ENCODE measurements at regions not wholly inside any gene's neighbourhood (a gene's known extent, or its start where the extent isn't known, plus 50 kb on each side); places are given as distances from the start of the nearest gene placed in this dataset.

DNA sequence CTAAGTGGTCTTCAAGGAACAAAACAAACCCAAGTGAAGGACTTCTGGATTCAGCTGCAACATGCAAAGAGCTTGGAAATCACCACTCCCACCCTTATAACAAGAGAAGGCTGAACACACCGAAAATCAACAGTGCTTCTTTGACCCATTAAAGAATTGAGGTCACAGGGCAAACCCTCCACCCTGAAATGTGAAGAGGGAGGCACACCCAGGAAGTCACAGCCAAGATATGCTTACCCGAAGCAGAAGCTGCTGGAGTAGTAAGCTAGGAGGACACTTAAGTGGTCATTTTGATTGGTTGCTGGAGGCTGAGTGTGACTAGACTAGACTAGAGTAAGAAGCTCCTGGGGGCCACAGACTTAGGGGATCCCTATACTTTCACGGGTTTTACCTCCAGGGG, 188.2 kb upstream of the SSTR4 start (continued):
- TF ChIP-seq ETV6 (IDR thresholded peaks at IDR 0.05; ENCODE audit: borderline replicate concordance in 1 of 2, low read depth in 2 of 2, low read length in 1 of 2) (no peak), ETV6 (CRISPR knock-in tag; IDR thresholded peaks at IDR 0.05; ENCODE audit: borderline replicate concordance) (no peak), NFIX (CRISPR knock-in tag; IDR thresholded peaks at IDR 0.05; ENCODE audit: low read depth) (no peak), ZNF197 (CRISPR knock-in tag; IDR thresholded peaks at IDR 0.05; ENCODE audit: low read depth) (no peak), LEF1 (IDR thresholded peaks at IDR 0.05) (no peak), DDX20 (tag; IDR thresholded peaks at IDR 0.05; ENCODE audit: low read depth) (no peak), MECOM (CRISPR knock-in tag; IDR thresholded peaks at IDR 0.05) (no peak)
- TF ChIP-seq, protein P1, sequence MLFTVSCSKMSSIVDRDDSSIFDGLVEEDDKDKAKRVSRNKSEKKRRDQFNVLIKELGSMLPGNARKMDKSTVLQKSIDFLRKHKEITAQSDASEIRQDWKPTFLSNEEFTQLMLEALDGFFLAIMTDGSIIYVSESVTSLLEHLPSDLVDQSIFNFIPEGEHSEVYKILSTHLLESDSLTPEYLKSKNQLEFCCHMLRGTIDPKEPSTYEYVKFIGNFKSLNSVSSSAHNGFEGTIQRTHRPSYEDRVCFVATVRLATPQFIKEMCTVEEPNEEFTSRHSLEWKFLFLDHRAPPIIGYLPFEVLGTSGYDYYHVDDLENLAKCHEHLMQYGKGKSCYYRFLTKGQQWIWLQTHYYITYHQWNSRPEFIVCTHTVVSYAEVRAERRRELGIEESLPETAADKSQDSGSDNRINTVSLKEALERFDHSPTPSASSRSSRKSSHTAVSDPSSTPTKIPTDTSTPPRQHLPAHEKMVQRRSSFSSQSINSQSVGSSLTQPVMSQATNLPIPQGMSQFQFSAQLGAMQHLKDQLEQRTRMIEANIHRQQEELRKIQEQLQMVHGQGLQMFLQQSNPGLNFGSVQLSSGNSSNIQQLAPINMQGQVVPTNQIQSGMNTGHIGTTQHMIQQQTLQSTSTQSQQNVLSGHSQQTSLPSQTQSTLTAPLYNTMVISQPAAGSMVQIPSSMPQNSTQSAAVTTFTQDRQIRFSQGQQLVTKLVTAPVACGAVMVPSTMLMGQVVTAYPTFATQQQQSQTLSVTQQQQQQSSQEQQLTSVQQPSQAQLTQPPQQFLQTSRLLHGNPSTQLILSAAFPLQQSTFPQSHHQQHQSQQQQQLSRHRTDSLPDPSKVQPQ (CRISPR knock-in tag; IDR thresholded peaks at IDR 0.05; ENCODE audit: borderline replicate concordance): no peak
- TF ChIP-seq, protein P2, sequence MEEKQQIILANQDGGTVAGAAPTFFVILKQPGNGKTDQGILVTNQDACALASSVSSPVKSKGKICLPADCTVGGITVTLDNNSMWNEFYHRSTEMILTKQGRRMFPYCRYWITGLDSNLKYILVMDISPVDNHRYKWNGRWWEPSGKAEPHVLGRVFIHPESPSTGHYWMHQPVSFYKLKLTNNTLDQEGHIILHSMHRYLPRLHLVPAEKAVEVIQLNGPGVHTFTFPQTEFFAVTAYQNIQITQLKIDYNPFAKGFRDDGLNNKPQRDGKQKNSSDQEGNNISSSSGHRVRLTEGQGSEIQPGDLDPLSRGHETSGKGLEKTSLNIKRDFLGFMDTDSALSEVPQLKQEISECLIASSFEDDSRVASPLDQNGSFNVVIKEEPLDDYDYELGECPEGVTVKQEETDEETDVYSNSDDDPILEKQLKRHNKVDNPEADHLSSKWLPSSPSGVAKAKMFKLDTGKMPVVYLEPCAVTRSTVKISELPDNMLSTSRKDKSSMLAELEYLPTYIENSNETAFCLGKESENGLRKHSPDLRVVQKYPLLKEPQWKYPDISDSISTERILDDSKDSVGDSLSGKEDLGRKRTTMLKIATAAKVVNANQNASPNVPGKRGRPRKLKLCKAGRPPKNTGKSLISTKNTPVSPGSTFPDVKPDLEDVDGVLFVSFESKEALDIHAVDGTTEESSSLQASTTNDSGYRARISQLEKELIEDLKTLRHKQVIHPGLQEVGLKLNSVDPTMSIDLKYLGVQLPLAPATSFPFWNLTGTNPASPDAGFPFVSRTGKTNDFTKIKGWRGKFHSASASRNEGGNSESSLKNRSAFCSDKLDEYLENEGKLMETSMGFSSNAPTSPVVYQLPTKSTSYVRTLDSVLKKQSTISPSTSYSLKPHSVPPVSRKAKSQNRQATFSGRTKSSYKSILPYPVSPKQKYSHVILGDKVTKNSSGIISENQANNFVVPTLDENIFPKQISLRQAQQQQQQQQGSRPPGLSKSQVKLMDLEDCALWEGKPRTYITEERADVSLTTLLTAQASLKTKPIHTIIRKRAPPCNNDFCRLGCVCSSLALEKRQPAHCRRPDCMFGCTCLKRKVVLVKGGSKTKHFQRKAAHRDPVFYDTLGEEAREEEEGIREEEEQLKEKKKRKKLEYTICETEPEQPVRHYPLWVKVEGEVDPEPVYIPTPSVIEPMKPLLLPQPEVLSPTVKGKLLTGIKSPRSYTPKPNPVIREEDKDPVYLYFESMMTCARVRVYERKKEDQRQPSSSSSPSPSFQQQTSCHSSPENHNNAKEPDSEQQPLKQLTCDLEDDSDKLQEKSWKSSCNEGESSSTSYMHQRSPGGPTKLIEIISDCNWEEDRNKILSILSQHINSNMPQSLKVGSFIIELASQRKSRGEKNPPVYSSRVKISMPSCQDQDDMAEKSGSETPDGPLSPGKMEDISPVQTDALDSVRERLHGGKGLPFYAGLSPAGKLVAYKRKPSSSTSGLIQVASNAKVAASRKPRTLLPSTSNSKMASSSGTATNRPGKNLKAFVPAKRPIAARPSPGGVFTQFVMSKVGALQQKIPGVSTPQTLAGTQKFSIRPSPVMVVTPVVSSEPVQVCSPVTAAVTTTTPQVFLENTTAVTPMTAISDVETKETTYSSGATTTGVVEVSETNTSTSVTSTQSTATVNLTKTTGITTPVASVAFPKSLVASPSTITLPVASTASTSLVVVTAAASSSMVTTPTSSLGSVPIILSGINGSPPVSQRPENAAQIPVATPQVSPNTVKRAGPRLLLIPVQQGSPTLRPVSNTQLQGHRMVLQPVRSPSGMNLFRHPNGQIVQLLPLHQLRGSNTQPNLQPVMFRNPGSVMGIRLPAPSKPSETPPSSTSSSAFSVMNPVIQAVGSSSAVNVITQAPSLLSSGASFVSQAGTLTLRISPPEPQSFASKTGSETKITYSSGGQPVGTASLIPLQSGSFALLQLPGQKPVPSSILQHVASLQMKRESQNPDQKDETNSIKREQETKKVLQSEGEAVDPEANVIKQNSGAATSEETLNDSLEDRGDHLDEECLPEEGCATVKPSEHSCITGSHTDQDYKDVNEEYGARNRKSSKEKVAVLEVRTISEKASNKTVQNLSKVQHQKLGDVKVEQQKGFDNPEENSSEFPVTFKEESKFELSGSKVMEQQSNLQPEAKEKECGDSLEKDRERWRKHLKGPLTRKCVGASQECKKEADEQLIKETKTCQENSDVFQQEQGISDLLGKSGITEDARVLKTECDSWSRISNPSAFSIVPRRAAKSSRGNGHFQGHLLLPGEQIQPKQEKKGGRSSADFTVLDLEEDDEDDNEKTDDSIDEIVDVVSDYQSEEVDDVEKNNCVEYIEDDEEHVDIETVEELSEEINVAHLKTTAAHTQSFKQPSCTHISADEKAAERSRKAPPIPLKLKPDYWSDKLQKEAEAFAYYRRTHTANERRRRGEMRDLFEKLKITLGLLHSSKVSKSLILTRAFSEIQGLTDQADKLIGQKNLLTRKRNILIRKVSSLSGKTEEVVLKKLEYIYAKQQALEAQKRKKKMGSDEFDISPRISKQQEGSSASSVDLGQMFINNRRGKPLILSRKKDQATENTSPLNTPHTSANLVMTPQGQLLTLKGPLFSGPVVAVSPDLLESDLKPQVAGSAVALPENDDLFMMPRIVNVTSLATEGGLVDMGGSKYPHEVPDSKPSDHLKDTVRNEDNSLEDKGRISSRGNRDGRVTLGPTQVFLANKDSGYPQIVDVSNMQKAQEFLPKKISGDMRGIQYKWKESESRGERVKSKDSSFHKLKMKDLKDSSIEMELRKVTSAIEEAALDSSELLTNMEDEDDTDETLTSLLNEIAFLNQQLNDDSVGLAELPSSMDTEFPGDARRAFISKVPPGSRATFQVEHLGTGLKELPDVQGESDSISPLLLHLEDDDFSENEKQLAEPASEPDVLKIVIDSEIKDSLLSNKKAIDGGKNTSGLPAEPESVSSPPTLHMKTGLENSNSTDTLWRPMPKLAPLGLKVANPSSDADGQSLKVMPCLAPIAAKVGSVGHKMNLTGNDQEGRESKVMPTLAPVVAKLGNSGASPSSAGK (IDR thresholded peaks at IDR 0.05): no peak

Data from K562 (cell line).